ENCODE measurements at regions not wholly inside any gene's neighbourhood (a gene's known extent, or its start where the extent isn't known, plus 50 kb on each side); places are given as distances from the start of the nearest gene placed in this dataset.
"Not testable (repeated sequence)": the region's sequence is repeated elsewhere in the genome, so short reads cannot be mapped to it uniquely, and the experiment has no call there.

DNA sequence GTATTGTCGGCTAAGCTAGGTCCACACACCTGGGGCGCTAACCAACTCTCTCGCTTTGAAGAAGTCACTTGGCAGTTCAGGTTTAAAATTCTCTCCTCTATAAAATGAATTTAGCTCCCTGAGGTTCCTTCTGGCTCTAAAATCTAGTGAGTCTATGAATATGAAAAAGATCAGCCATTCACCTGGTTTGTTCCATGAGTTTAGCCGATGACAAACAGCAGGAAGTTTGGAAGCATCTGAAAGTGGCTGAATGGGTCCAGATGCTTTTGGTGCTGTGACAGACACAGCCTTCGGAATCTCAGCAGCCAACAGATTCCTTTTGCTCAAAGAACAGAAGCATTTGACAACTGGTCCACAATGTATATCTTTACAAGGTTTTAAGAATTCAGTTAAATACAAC is 73.4 kb upstream of the FOXN3 start:
- no peak for DNase-seq (ENCODE audit: low read depth)

DNA sequence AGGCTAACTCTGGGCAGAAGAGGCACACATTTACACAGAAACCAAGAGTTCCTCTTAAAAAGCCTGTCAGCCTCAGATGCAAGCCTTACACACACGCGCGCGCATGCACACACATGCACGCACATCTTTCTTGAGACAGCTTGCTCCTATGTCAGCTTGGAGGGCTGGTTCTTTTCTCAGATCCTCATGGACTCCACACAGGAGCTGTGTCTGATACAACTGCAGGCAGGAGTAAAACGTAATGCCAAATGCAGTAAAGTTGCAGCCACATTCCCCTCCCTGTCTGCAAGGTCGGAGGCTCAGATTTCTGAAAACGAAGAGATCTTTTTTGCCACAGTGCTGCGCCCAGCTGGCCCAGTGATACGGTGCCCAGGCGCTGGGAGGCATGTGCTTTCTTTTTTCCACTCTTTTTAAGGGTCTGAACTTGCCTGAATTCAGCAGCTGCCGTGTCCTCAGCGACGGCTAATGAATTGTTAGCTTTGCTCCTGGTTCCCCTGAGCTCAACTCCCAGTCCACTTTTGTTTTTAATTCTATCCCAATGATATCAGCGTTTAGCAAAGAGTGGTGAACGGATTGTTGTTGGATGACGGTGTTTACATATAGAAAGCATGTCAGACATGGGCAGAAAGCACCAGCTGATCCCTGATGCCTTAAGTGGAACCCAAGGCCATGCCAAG is 72.9 kb upstream of the FOXN3 start:
- DNase-seq (ENCODE audit: low read depth): no peak

DNA sequence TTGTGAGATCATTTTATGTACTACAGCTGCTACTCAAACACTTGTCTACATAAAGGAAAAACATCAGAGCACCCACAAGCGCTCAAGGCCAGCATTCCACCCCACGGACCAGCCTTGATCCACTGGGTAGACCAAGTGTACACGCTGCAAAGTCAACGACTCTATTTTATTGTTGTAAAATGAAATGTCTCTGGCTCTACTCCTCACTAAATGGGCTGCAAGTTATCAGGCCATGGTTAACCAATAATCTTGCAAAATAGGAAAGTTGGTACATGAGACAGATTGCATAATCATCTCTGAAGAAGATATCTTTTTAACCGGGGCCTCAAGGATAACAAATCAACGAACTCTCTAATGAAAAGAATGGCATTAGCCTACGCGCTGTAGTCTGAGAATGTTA is 69.9 kb upstream of the FOXN3 start:
- DNase-seq (ENCODE audit: low read depth): no peak

DNA sequence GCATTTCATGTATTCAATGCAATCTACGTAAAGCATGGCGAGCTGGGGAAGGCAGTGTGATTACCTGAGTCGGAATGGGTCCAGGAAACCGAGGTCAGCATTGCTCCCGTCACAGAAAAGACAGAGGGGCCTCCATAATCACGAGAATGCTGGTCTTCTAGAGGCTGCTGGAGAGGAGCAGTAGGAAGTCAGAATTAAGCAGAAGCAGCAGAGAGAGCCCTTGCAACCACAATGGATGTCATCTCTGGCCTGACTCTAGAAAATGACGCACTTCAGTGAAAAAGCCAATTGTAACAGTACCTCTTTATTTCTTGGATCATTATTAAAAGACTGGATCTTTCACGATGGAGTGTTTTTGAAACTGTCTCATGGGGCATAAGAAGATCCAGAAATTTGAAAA is 69.5 kb upstream of the FOXN3 start:
- no peak for DNase-seq (ENCODE audit: low read depth)

DNA sequence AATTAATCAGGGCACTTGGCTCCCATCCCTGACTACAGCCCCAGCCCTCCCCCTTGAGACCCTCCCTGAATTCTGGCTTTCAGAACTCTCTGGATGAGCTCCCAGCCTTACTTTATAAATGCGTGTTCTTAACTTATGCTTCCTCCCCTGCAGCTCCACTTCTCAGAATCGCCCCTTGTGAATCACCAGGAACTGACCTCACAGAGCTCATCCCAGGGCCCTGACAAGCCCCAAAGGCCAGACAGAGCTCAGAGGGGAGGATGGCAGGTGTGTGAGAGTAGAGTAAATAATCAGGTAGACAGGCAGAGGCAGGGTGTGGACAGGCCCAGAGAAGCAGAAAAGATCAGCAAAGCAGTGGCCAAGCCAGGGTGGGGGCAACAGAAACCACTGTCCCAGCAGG is 68.2 kb upstream of the FOXN3 start:
- DNase-seq (ENCODE audit: low read depth): no peak

DNA sequence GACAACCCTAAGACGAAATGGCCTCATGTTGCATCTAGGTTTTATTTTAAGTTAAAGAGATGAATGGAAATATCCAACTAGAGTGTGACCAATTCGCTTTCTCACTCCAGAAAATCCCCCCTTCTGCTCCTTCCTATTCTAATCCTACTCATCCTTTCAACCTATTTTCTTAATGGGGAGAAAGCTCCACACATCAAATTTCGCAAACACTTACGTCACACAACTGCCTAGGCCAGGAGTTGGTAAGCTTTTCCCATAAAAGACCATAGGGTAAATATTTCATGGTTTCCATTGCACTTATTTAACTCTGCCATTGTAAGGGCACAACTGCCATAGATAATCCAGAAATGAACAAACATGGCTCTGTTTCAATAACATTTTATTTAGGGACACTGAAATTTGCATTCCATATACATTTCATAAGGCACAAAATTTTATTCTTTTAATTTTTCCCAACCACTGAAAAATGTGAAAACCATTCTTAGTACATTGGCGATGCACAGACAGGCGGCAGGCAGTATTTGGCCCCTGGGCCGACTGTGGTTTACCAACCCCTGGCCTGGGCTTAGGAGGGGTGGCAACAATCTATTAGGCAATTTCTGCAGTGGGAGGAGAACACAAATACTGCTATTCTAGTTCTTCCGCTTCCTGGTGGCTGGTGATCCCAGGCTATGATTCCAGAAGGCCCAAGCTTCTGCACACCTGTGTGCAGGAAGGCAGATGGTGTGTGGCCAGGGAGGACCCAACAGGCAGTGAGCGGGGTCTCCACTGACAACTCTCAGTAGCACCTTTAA is 67.2 kb upstream of the FOXN3 start:
- DNase-seq (ENCODE audit: low read depth): no peak

DNA sequence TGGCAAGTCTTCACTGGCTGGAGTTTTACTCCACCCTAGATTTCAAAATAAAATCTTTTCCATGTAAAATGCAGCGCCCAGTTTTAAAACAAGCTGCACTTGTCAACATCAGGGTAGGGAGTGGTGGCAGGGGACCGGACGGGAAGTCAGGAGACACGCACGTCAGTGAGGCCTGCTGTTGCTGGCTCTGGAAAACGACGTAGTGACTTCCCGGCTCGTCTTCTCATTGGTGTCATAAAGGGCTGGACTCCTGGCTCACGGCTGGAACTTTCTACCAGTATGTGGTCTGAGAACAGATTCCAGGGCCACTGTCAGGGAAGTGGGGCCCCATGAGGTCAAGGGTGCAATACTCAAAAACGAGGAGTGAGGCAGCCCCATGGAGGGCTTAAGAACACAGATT is 64.2 kb upstream of the FOXN3 start:
- no peak for DNase-seq (ENCODE audit: low read depth)

DNA sequence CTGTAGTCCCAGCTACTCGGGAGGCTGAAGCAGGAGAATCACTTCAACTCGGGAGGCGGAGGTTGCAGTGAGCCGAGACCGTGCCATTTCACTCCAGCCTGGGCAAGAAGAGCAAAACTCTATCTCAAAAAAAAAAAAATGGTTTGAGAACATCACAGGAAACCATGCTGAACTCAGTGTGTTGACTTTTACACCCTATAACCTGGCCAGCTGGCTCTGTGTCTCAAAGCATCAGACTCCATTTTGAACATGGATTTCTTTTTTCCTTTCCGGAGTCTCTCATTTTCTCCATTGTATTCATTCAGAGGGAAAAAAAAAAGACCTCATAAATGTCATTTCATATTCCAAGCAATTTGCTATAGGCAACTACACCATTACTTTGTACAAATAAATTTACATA is 63.2 kb upstream of the FOXN3 start:
- DNase-seq (ENCODE audit: low read depth): no peak

DNA sequence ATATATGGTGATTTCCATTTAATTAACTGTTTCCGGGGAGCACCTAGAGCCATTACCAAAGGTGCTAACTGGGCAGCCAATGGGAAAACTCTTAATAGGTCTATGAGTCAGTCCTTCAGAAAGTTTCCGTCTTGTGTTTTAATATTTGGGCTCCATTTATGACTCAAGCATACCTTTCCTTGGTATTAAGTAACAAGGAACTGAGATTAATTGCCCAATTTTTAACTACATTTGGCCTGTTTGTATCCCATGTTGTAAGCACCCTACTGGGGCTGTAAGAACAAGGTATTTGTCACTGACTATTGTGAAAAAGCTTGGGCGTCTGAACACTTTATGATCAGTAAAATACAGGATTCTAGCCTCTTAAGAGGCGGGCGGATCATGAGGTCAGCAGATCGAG is 62.8 kb upstream of the FOXN3 start:
- no peak for DNase-seq (ENCODE audit: low read depth)

DNA sequence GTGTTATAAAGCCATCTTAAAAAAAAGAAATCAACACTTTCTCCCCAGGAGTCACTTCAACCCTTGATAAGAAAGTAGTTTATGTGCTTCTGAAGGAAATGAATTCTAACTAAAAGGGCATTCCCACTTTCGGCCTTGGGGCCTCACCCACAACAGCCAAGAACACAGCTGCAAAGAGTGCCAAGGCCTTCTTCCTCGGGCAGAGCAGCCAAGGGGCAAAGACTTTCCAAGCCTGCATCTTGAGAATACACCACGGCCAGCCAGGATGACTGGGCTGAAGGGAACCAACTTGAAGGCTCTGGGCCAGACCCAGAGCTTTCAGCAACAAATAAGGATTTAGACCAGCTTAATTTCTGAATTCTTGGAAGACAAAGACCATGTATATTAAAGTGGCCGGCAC is 60.4 kb upstream of the FOXN3 start:
- DNase-seq (ENCODE audit: low read depth): no peak

DNA sequence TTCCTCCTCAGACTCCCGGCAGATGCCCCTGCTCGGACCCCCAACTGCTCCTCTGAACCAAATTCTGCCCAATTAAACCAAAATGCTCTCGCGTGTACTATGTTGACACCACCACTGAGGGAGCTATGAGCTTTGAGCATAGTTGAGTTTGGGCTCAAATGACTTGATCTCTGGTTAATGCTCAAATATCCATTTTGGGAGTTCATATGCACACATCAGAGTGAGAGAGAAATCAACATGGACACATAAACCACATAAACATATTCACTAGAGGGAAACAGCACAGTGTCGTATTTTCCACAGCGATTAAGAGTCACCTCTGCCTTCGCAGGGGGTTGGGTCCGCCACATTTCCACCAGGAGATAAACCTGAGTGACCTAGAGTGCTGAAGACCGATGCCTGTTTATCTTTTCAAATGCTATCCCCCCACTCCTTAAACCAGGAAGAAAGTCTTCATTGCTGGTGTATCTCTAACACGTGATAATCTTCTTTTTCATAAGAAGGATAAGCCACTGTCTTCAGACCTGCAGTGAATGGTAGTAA is 59.4 kb upstream of the FOXN3 start:
- no peak for DNase-seq (ENCODE audit: low read depth)

DNA sequence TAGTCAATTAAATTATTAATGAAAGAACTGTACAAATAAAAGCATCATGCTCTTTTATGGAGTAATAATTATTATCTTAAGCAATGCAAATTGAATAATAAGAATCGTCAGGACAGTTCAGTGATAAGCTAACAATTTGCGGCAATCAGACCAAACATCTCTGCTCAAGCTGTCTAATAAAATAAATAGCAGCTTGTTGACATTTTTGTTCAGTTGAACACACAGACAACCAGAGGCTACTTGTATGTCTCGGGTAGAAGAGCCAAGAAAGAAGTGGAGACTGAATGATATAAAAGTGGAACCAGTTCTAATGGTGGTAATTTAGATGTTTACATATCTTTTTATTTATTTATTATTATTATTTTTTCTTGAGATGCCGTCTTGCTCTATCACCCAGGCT is 57.4 kb upstream of the FOXN3 start:
- DNase-seq (ENCODE audit: low read depth): no peak

DNA sequence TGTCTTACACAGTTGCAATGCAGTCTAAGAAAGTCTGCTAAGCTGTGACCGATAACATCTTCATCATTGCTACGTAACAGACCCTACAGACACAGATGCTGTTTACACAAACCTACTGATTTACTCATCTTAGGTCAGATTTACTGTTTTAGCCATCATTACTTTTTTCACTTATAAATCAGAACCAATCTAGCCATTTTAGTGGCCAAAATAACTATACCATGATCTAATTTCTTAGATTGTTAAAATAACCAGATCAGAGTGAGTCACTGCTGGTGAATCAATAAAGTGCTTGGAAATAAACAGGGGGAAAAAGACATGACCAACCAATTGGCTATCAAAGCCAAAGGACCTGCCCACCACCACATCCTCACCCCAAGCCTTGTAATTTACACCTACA is 57.0 kb upstream of the FOXN3 start:
- no peak for DNase-seq (ENCODE audit: low read depth)

DNA sequence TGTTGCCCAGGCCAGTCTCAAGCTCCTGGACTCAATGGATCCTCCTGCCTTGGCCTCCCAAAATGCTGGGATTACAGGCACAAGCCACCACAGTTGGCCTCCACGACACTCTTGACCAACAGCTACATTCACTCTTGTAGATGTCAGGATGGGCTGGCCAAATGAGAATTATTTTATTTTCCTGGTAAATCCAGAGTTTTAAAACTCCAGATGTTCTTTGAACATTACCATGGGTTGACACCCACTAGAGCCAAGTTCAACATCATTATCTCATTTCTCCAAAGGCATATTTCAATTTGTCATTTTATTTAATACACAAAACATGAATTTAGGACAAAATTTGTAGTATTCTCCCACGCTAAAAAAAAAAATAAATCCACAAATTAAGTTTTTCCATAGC is 56.5 kb upstream of the FOXN3 start:
- DNase-seq (ENCODE audit: low read depth): no peak

DNA sequence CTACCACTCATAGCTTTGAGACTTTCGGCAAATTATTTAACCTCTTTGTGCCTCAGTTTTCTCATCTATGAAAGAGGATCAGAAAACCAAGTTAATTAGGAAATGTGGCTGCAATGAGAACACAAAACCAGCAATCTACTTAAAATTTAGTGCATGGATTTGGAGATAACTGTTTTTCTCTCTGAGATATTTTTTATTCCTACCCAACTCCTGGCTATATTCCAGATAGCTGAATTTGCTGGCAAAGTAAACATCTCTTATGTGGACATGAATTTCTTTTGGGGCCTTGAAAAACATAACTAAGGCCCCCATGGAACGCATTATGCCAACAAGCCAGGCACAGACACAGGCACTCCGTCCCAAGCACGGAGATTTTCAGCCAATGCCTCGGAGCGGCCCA is 53.4 kb upstream of the FOXN3 start:
- DNase-seq (ENCODE audit: low read depth): no peak

DNA sequence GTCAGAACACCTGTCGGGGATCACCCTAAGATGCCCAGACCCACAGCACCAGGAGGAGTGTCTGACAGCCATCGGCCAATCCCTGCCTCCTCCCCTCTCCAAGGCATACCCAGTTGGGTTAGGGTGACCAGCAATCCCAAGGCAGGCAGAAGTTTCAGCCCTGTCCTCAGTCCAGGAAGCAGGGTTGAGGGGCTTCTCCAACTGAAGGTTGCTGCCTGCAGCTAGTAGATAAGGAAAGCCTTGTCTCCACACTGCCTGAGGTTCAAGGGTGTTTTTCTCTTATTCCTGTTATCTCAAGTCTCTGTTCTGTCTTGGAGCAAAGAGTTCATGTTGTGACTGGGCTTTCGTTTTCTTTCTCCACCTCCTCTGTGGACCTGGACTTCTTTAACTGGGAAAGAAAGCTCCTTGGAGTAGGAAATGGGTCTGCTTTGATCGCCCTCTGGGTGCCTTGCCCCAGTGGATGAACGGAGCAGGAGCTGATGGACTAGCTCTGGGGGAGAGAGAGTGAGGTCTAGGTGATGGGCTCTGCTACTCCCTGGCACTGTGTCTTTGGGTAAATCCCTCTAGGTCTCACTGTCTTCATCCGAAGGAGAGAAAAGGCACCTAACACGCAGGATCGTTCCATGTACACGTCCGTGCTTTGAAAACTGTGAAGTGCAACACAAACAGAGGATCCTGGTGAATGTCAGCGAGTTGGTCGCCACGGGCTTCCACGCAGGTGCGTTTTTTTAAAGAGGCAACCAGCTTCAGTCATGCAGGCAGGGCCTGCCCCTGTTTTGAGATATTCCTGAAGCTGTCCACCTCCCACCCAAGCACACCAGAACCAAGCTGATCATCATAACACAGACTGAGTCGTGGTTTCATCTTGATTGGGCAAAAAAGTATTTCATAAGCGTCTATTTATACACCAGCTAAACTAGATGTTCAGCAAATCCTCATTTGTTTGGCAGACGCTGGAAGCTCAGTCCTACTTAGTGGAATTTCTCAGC is 52.5 kb upstream of the FOXN3 start:
- DNase-seq (ENCODE audit: low read depth): no peak

DNA sequence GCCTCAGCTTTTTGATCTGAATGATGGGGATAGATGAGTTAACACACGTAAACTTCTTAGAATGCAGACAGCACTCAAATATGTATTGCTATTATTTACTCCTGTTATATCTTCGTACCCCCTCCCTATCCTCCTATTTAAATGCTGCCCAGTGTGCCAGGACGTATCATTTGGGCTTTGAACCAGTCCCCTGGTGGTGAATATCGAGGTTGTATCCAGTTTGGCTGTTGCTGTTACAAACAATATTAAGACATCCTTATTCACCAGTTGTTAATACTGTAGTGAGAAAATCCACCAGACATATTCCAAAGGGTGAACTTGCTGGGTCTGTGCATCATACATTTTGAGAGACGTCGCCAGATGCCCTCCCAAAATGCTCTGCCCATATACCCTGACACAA is 51.5 kb upstream of the FOXN3 start:
- DNase-seq (ENCODE audit: low read depth): no peak

DNA sequence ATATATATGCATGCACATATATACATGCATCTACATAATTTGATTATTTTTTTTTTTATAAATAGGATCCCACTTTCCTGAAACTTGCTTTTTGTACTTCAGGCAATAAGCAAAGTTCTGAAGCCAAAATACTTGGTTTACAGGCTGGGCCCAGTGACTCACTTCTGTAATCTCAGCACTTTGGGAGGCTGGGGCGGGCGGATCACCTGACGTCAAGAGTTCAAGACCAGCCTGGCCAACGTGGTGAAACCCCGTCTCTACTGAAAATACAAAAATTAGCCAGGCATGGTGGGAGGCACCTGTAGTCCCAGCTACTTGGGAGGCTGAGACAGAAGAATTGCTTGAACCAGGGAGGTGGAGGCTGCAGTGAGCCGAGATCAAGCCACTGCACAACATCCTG is 51.0 kb upstream of the FOXN3 start:
- DNase-seq (ENCODE audit: low read depth): not testable (repeated sequence)

DNA sequence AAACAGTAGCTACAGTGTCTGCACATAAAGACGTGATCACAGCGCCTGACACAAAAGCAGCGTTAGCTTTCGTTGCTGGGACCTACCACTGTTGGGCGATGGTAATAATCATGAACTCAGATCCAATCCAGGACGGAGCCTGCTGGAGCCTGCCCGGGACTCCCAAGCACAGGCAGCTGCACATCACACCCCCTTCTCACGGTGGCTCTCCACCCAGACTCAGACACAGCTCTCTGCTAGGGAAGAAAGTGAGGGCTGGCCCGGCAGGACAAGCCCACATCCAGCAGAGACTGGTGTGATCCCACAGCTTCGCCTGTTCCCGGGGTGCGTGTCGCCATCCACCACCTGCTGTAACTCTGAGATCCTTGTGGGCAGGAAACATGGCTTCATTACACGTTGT is 49.9 kb upstream of the FOXN3 start:
- no peak for DNase-seq (ENCODE audit: low read depth)

Data from T-helper 22 cell (primary cell).